Heart right ventricle (tissue), 16 donors: ENCODE measurements at regions not wholly inside any gene's neighbourhood (a gene's known extent, or its start where the extent isn't known, plus 50 kb on each side); places are given as distances from the start of the nearest gene placed in this dataset.

Source experiments
- ATAC-seq, 8 donors: fragments of 200-7000 bp; cut with Tn5 transposase; one replicate each; pipeline ENCODE4 v1.9.1; 2020; ENCODE audit warnings: mild to moderate bottlenecking in 8 of 8, moderate library complexity in 8 of 8, moderate number of reproducible peaks in 1 of 8
- DNase-seq, 2 donors: peaks; one replicate each; pipeline ENCODE4 v3.0.0-alpha.2; 2020
- H3K27ac ChIP-seq, 10 donors: fragments of 200-600 bp; sonication (generic) in 2 of 10; one replicate each; pipeline versions ENCODE4 v1.5.0 to v1.8.0; 2020 to 2022; ENCODE audit warnings: mild to moderate bottlenecking in 3 of 10
- H3K27me3 ChIP-seq, 7 donors: fragments of 200-600 bp; one replicate each; pipeline ENCODE4 v1.8.0; 2021 to 2022; ENCODE audit warnings: mild to moderate bottlenecking in 2 of 7
- H3K36me3 ChIP-seq, 9 donors: fragments of 200-600 bp; sonication (generic) in 1 of 9; one replicate each; pipeline versions ENCODE4 v1.5.0 to v1.8.0; 2020 to 2022; ENCODE audit warnings: mild to moderate bottlenecking in 2 of 9
- H3K4me1 ChIP-seq, 9 donors: fragments of 200-600 bp; sonication (generic) in 1 of 9; one replicate each; pipeline versions ENCODE4 v1.5.0 to v1.8.0; 2020 to 2022; ENCODE audit warnings: mild to moderate bottlenecking in 4 of 9
- H3K4me3 ChIP-seq, 10 donors: fragments of 200-600 bp; sonication (generic) in 2 of 10; one replicate each; pipeline versions ENCODE4 v1.5.0 to v1.8.0; 2020 to 2022; ENCODE audit warnings: mild to moderate bottlenecking in 7 of 10, moderate library complexity in 2 of 10
- H3K9me3 ChIP-seq, 11 donors: fragments of 200-600 bp in 10 of 11; sonication (generic) in 2 of 11; one replicate each; pipeline versions ENCODE4 v1.5.0 to v1.8.0; 2013 to 2022; ENCODE audit warnings: mild to moderate bottlenecking in 2 of 11, control low read depth in 1 of 11, moderate library complexity in 1 of 11
- WGBS, 2 donors: extraction: QIAGEN DNeasy Blood & Tissue Kit; methylation state at CpG; one replicate each; pipeline ENCODE4 v1.1.7; 2013; ENCODE audit warnings: inconsistent platforms in 1 of 2; 5-methylcytosine and 5-hydroxymethylcytosine counted together
- intact Hi-C, 10 donors: fragments of 100-400 bp; cut with DNase I; formaldehyde crosslinking; loops; one replicate each; pipeline versions ENCODE4 v1.11.1 to v1.14.2; 2022
- TF ChIP-seq, protein P1 (sequence below), 9 donors: fragments of 200-600 bp; sonication (generic) in 2 of 9; IDR thresholded peaks; one replicate each; pipeline versions ENCODE4 v1.5.0 to v1.8.0; 2021 to 2022; ENCODE audit warnings: antibody characterized with exemption in 9 of 9, mild to moderate bottlenecking in 5 of 9, moderate library complexity in 1 of 9
- donor health status: Arrhythmogenic right ventricular cardiomyopathy.
- donor health status: ischemic (EF 13 %, LVEDD 7.1; RV severe dilation, severe dysfunction).
- donor health status: healthy with polysubstance abuse.
- donor health status: DM: no; HTN: yes; CAD: no.
- donor health status: DM: no; HTN: no; CAD: no.
- donor health status: ischemic (EF 25% LVEDD 6.9; RV normal size, moderate dysfunction).
- donor health status: ischemic (EF 25% LVEDD 5.7; RV mildly dilated, moderate dysfunction).
- donor health status: healthy.
- donor health status: DM: yes; HTN: yes; CAD: no.
- donor health status: Ischemic cardiomyopathy.
- donor health status: ischemic (EF 35%, LVEDD 5.7; RV mildly dilated, moderate dysfunction).
- donor health status: nonischemic (EF 11% LVEDD 7.7; RV severe dilation, severe dysfunction).
- donor health status: DM: yes; HTN: yes; CAD: no.
- donor health status: PGD.
- donor health status: ischemic (EF 29% LVEDD 5.4; RV normal size, mild dysfunction).
- donor health status: nonischemic (EF 23%, LVEDD 6.1; RV moderate dilation, normal function).

DNA sequence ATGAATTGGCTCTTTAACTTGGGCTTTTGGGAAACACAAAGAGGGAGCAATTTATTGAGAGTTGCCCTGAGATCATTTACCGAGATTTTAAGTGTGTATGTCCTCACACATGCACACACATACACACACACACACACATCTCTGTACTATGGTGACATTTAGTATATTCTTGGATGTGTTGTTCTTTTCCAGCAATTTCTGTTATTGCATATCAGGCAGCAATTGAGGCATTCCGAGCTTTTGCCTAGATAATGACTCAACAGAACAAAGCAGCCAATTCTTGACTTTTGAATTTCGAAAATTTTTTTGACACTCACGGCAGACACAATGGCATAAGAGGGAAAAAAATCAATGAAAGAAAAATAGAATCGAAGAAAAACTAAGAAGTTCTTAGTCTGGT lies 248.5 kb downstream of the DUSP6 start:
- WGBS, 2 donors: 70 to 73% methylated on average over 5 of the region's 5 CpGs
- no peak for DNase-seq
- H3K4me3 ChIP-seq: no peak overlapping the region
- no peaks in the 10 kb centered on the region for H3K9me3 ChIP-seq
- TF ChIP-seq, protein P1, sequence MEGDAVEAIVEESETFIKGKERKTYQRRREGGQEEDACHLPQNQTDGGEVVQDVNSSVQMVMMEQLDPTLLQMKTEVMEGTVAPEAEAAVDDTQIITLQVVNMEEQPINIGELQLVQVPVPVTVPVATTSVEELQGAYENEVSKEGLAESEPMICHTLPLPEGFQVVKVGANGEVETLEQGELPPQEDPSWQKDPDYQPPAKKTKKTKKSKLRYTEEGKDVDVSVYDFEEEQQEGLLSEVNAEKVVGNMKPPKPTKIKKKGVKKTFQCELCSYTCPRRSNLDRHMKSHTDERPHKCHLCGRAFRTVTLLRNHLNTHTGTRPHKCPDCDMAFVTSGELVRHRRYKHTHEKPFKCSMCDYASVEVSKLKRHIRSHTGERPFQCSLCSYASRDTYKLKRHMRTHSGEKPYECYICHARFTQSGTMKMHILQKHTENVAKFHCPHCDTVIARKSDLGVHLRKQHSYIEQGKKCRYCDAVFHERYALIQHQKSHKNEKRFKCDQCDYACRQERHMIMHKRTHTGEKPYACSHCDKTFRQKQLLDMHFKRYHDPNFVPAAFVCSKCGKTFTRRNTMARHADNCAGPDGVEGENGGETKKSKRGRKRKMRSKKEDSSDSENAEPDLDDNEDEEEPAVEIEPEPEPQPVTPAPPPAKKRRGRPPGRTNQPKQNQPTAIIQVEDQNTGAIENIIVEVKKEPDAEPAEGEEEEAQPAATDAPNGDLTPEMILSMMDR (IDR thresholded peaks at IDR 0.05): no peak
- no peaks in the 10 kb centered on the region for H3K27me3 ChIP-seq
- peaks cover 0 to 12% (median 0%) of the 10 kb centered on the region in 9 donors for H3K4me1 ChIP-seq
- intact Hi-C loops: no loop called here
- no peak for ATAC-seq
- no peaks in the 10 kb centered on the region for H3K36me3 ChIP-seq
- no peak overlapping the region for H3K27ac ChIP-seq

DNA sequence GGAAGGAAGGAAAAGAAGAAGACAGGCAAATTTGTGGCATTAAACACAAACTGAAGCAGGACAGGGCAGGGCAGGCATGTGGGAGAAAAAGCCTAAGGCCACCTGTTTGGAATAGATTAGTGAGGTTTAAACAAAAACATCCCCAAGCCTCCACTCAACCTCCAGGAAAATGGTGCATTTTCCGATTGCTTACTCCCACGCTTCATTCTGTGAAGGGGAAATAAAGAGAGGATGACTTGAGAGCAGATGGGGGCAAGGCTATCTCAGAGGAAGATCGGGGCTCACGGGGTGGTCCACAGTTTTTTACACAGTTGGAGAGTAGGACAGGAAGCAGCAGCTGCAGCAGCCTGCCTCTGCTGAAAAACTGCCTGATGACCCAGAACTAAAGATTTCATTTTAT lies 250.9 kb downstream of the DUSP6 start:
- 45 to 60% methylated on average over 4 of the region's 4 CpGs for WGBS, 2 donors
- Histone ChIP-seq H3K4me3 (no peak overlapping the region), H3K27me3 (no peaks in the 10 kb centered on the region), H3K36me3 (no peaks in the 10 kb centered on the region), H3K4me1 (peaks cover 0 to 17% (median 0%) of the 10 kb centered on the region in 9 donors), H3K27ac (no peak overlapping the region), H3K9me3 (no peaks in the 10 kb centered on the region)
- TF ChIP-seq, protein P1 (IDR thresholded peaks at IDR 0.05): no peak
- no peak for DNase-seq
- ATAC-seq: no peak
- intact Hi-C loops: no loop called here

DNA sequence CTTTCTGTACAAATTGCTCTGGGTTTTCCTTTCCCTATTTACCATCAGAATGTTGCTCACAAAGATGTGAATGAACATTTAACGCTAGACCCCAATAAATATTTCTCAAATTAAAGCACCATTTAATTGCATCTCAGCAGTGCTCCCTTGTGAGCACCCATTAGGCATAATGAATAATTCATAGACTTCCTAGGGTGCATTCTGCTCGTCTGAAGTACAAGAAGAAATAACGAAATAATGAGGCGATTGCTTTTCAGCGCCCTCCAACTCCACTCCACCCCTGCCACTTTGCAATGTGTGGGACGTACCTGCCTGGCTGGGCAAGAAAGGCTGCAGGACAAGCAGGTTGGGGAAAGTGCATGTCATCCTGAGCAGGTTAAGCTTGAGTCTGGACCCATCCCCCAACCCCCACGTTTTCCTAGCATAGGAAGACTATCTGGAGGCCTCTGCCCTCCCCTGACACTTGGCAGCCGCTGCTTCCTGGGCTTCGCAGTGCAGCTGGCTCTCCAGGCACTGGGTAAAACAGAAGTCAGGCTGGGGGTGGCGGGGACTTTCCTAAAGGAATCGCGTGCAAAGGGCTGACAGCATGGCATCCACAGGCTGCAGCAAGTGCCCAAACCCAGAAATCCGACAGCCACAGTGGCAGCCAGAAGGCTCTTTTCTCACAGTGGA lies 253.7 kb downstream of the DUSP6 start:
- WGBS, 2 donors: 49 to 58% methylated on average over 13 of the region's 13 CpGs
- DNase-seq (peak; percentile 27 to 33), ATAC-seq (peak in 6 of 8 donors; percentile 42 to 80 (median 49))

DNA sequence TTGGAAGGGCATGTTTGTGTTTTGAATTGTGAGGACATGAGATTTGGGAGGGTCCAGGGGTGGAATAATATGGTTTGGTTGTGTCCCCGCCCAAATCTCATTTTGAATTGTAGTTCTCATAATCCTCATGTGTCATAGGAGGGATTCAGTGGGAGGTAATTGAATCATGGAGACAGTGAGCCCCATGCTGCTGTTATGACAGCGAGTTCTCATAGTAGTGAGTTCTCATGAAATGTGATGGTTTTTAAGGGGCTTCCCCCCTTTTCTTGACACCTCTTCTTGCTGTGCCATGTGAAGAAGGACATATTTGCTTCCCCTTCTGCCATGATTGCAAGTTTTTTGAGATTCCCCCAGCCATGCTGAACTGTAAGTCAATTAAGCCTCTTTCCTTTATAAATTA lies 260.0 kb downstream of the DUSP6 start:
- Histone ChIP-seq H3K27ac (no peak overlapping the region), H3K27me3 (no peaks in the 10 kb centered on the region), H3K4me3 (no peak overlapping the region), H3K36me3 (no peaks in the 10 kb centered on the region), H3K9me3 (peaks cover 0 to 29% (median 3%) of the 10 kb centered on the region in 11 donors), H3K4me1 (peaks cover 0 to 4% (median 0%) of the 10 kb centered on the region in 9 donors)
- intact Hi-C loops: no loop called here
- WGBS, 2 donors: 92 to 98% methylated on average over 2 of the region's 2 CpGs
- no peak for DNase-seq
- TF ChIP-seq, protein P1 (IDR thresholded peaks at IDR 0.05): no peak
- no peak for ATAC-seq

More for the DNA sequence above, 253.7 kb downstream of the DUSP6 start:
- Histone ChIP-seq H3K9me3 (no peaks in the 10 kb centered on the region), H3K27ac (no peak overlapping the region), H3K4me3 (no peak overlapping the region), H3K27me3 (no peaks in the 10 kb centered on the region), H3K36me3 (no peaks in the 10 kb centered on the region), H3K4me1 (peaks cover 0 to 9% (median 0%) of the 10 kb centered on the region in 9 donors)
- intact Hi-C loops: no loop called here
- TF ChIP-seq, protein P1 (IDR thresholded peaks at IDR 0.05): no peak
